Endothelial cell of umbilical vein (primary cell): ENCODE measurements at regions not wholly inside any gene's neighbourhood (a gene's known extent, or its start where the extent isn't known, plus 50 kb on each side); places are given as distances from the start of the nearest gene placed in this dataset.

Experiments
- BruUV-seq: library from RNA; stranded (reverse); fragments of 400-500 nt; replicated peaks from 2 replicates; lab custom pipeline; 2021; lab: Mats Ljungman, UMichigan
- CTCF ChIA-PET: fragments of 300-600, 350-600 bp; sonication (Branson Sonifier 250); formaldehyde crosslinking; loops from one replicate; lab custom pipeline; 2021; ENCODE audit warnings: antibody characterized with exemption, inconsistent platforms; lab: Charles Lee
- POLR2A ChIA-PET: fragments of 300-600, 350-600 bp; sonication (Branson Sonifier 250); formaldehyde crosslinking; loops from one replicate; lab custom pipeline; 2021; ENCODE audit warnings: antibody characterized with exemption, inconsistent platforms; lab: Charles Lee
- DNase-seq: peaks from one replicate; pipeline ENCODE4 v3.0.0-alpha.2; 2011; ENCODE audit warnings: low read depth, low spot score
- FAIRE-seq: peaks from 2 replicates; lab custom pipeline; 2011; peaks lifted over from hg19 to GRCh38; lab: Jason Lieb, UNC
- H2AFZ ChIP-seq: 2 replicates; pipeline ENCODE4 v1.6.0; 2012; ENCODE audit warnings: low read depth, low read length, control low read depth, inconsistent platforms
- H3K27ac ChIP-seq: 2 replicates; pipeline ENCODE4 v1.5.1; 2011; ENCODE audit warnings: low read depth, mild to moderate bottlenecking, control low read depth, low read length, moderate library complexity; ENCODE audit not compliant: insufficient read depth
- H3K27me3 ChIP-seq, 2 experiments: 2 replicates each; pipeline versions ENCODE4 v1.6.0 to v1.6.1; 2011; ENCODE audit warnings: low read length in 2 of 2, mixed read lengths in 1 of 2; ENCODE audit not compliant: control insufficient read depth in 2 of 2, insufficient read depth in 2 of 2
- H3K36me3 ChIP-seq, 2 experiments: 2 replicates in 1 of 2; 3 replicates in 1 of 2; pipeline ENCODE4 v1.5.1; 2011; ENCODE audit warnings: low read length in 2 of 2, mild to moderate bottlenecking in 1 of 2, moderate library complexity in 1 of 2; ENCODE audit not compliant: control insufficient read depth in 2 of 2, insufficient read depth in 2 of 2; ENCODE audit errors: extremely low read depth in 1 of 2
- H3K4me1 ChIP-seq: 3 replicates; pipeline ENCODE4 v1.5.1; 2011; ENCODE audit warnings: mild to moderate bottlenecking, low read length; ENCODE audit not compliant: control insufficient read depth, insufficient read depth; ENCODE audit errors: extremely low read depth
- H3K4me2 ChIP-seq: 2 replicates; pipeline ENCODE4 v1.6.1; 2011; ENCODE audit warnings: low read length, control low read depth, mixed read lengths; ENCODE audit not compliant: insufficient read depth
- H3K4me3 ChIP-seq, 3 experiments: fragments of 200-600 bp in 1 of 3; sonication (generic), shearing (Covaris generic) in 1 of 3; replicated peaks in 1 of 3; 2 replicates each; pipeline ENCODE4 v1.5.1; 2011 to 2016; ENCODE audit warnings: control low read depth in 3 of 3, low read length in 3 of 3, mild to moderate bottlenecking in 2 of 3, inconsistent platforms in 1 of 3, low read depth in 1 of 3, moderate library complexity in 1 of 3; ENCODE audit not compliant: insufficient read depth in 1 of 3
- H3K79me2 ChIP-seq: 2 replicates; pipeline ENCODE4 v1.6.0; 2012; ENCODE audit warnings: low read length, inconsistent platforms; ENCODE audit not compliant: control insufficient read depth, insufficient read depth
- H3K9ac ChIP-seq: replicated peaks from 2 replicates; pipeline ENCODE3; 2011; ENCODE audit warnings: low read length, control low read depth; ENCODE audit not compliant: insufficient read depth; ENCODE audit errors: extremely low read depth
- H3K9me1 ChIP-seq: replicated peaks from 3 replicates; pipeline ENCODE4 v1.6.0; 2011; ENCODE audit warnings: mild to moderate bottlenecking, low read length; ENCODE audit not compliant: control insufficient read depth, insufficient read depth; ENCODE audit errors: extremely low read depth
- H3K9me3 ChIP-seq: replicated peaks from 2 replicates; pipeline ENCODE4 v1.5.1; 2012; ENCODE audit warnings: low read length, inconsistent platforms; ENCODE audit not compliant: control insufficient read depth, insufficient read depth
- H4K20me1 ChIP-seq: replicated peaks from 2 replicates; pipeline ENCODE3; 2011; ENCODE audit warnings: mild to moderate bottlenecking, low read length; ENCODE audit not compliant: control insufficient read depth, insufficient read depth; ENCODE audit errors: extremely low read depth
- EZH2 ChIP-seq: IDR thresholded peaks from 2 replicates; pipeline ENCODE4 v1.6.1; 2012; ENCODE audit warnings: borderline replicate concordance, low read depth, mild to moderate bottlenecking, moderate library complexity, low read length, inconsistent platforms; ENCODE audit not compliant: severe bottlenecking
- FOS ChIP-seq: IDR thresholded peaks from 2 replicates; pipeline ENCODE4 v1.6.1; 2011; ENCODE audit warnings: mild to moderate bottlenecking, low read length, moderate library complexity, borderline replicate concordance; ENCODE audit not compliant: insufficient read depth
- GATA2 ChIP-seq: IDR thresholded peaks from 2 replicates; pipeline ENCODE4 v1.7.0; 2011; ENCODE audit warnings: low read depth, mild to moderate bottlenecking, moderate library complexity, mixed read lengths, low read length; ENCODE audit not compliant: insufficient read length, insufficient read depth
- JUN ChIP-seq: IDR thresholded peaks from 2 replicates; pipeline ENCODE4 v1.6.1; 2011; ENCODE audit warnings: borderline replicate concordance, low read depth; ENCODE audit not compliant: insufficient read length, insufficient read depth
- MYC ChIP-seq: IDR thresholded peaks from one replicate; pipeline ENCODE4 v1.6.1; 2011; ENCODE audit warnings: mild to moderate bottlenecking, low read depth, low read length
- POLR2A ChIP-seq: IDR thresholded peaks from 2 replicates; pipeline ENCODE4 v1.6.1; 2012; ENCODE audit warnings: low read depth, mild to moderate bottlenecking, control low read depth, low read length
- POLR2AphosphoS5 ChIP-seq: IDR thresholded peaks from 2 replicates; pipeline ENCODE4 v1.6.1; 2012; ENCODE audit warnings: low read depth, mild to moderate bottlenecking, control low read depth, low read length, moderate library complexity; ENCODE audit not compliant: insufficient read depth
- dilution Hi-C: fragments of 300-500 bp; cut with MboI; formaldehyde crosslinking; loops from one replicate; pipeline ENCODE4 v1.15.0; 2019; ENCODE audit warnings: low sequenced_read_pairs; ENCODE audit not compliant: extremely low pct_ligation_motif_present
- intact Hi-C: fragments of 100-400 bp; cut with micrococcal nuclease; formaldehyde crosslinking; loops from one replicate; pipeline ENCODE4 v1.10.0; 2022
- TF ChIP-seq, protein P1 (sequence below), 2 donors: IDR thresholded peaks; 1 replicate in 1 of 2; 2 replicates in 1 of 2; pipeline ENCODE4 v1.5.1; 2011; ENCODE audit warnings: low read length in 2 of 2, mild to moderate bottlenecking in 2 of 2, moderate library complexity in 2 of 2, control low read depth in 1 of 2, inconsistent platforms in 1 of 2, low read depth in 1 of 2; ENCODE audit not compliant: insufficient read depth in 1 of 2; ENCODE audit errors: extremely low read depth in 1 of 2
- TF ChIP-seq, protein P2 (sequence below): IDR thresholded peaks from 2 replicates; pipeline ENCODE4 v1.6.1; 2011; ENCODE audit not compliant: insufficient read depth, insufficient read length

DNA sequence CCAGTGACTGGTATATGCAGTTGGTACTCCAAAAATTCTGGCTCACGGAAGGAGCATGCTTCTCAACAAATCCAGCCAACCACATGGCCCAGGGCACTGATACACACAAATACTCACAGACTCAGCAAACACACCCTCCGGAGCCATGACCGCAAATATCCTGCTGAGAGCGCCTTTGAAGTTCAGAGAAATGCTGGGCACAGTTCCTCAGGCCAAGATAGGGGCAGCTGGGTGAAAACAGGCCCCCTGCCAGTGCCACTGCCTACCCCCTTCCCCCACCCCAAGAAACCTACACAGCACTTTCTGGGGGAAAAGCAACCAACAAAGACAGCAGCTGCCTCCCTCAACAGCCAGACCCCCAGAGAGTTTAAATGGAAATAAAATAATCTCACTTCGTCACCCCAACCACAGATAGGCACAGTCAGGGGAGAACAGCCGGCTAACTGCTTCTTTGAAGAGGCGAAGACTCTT lies 120.0 kb downstream of the C5orf15 start:
- H2AFZ ChIP-seq, result no peak overlapping the region
- BruUV-seq, result no TSS peak
- H3K79me2 ChIP-seq, result no peaks in the 10 kb centered on the region
- ChIA-PET CTCF (interaction anchor here (1.6 kb wide), 1 partner anchor 17 kb away, joined by 4 read pairs; no protein-coding TSS in a partner anchor), POLR2A (no interaction called here)
- H3K4me2 ChIP-seq, result no peak overlapping the region
- intact Hi-C loops, result no loop called here
- dilution Hi-C loops, result no loop called here
- DNase-seq, result no peak
- TF ChIP-seq MYC (no peak), GATA2 (no peak), JUN (no peak), POLR2AphosphoS5 (no peak), POLR2A (no peak), FOS (no peak), EZH2 (no peak)
- TF ChIP-seq, protein P1, sequence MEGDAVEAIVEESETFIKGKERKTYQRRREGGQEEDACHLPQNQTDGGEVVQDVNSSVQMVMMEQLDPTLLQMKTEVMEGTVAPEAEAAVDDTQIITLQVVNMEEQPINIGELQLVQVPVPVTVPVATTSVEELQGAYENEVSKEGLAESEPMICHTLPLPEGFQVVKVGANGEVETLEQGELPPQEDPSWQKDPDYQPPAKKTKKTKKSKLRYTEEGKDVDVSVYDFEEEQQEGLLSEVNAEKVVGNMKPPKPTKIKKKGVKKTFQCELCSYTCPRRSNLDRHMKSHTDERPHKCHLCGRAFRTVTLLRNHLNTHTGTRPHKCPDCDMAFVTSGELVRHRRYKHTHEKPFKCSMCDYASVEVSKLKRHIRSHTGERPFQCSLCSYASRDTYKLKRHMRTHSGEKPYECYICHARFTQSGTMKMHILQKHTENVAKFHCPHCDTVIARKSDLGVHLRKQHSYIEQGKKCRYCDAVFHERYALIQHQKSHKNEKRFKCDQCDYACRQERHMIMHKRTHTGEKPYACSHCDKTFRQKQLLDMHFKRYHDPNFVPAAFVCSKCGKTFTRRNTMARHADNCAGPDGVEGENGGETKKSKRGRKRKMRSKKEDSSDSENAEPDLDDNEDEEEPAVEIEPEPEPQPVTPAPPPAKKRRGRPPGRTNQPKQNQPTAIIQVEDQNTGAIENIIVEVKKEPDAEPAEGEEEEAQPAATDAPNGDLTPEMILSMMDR (IDR thresholded peaks at IDR 0.05; ENCODE audit: extremely low read depth in 1 of 2, insufficient read depth in 1 of 2, low read depth in 1 of 2, low read length in 2 of 2), result no peak
- TF ChIP-seq, protein P2, sequence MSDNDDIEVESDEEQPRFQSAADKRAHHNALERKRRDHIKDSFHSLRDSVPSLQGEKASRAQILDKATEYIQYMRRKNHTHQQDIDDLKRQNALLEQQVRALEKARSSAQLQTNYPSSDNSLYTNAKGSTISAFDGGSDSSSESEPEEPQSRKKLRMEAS, result no peak
- H4K20me1 ChIP-seq, result no peaks in the 10 kb centered on the region
- H3K36me3 ChIP-seq, result no peaks in the 10 kb centered on the region
- no peak for FAIRE-seq
- H3K27ac ChIP-seq, result no peak overlapping the region
- peaks cover 0 to 1% of the 10 kb centered on the region in 2 experiments for H3K27me3 ChIP-seq
- H3K9ac ChIP-seq, result no peak overlapping the region
- H3K9me3 ChIP-seq, result no peaks in the 10 kb centered on the region
- H3K4me3 ChIP-seq, result no peak overlapping the region
- no peaks in the 10 kb centered on the region for H3K9me1 ChIP-seq
- no peaks in the 10 kb centered on the region for H3K4me1 ChIP-seq
